ENCODE measurements at regions not wholly inside any gene's neighbourhood (a gene's known extent, or its start where the extent isn't known, plus 50 kb on each side); places are given as distances from the start of the nearest gene placed in this dataset.

DNA sequence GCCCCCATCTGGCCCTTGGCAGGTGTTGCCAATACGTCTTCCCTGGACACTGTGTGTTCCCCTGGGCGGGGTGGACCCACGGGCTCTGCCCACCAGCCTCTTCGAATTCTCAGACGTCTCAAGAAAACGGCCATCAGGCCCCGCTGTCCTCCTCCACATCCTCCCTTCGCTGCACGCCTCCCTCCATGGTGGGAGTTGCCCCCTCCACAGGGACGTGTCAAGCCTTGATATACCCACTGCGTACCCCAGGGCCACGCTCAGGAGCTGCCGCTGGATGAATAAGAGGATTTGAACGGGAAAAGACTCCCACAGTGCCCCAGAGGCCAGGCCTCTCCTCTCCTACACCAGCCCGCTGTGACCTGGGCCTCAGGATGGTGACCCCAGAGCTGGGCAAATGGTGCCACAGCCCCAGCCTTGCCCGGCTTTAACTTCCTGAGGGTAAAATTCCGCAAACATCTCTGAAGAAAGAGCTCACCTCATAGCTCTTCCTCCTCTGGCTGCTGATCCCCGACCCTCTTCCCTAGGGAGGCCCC, 399.3 kb upstream of the MYT1L start:
- Histone ChIP-seq H3K4me3 (no peak overlapping the region), H3K27ac (no peak overlapping the region), H3K4me1 (ENCODE audit: control insufficient read depth in 1 of 2, low read depth in 2 of 2) (no peaks in the 10 kb centered on the region), H3K36me3 (no peaks in the 10 kb centered on the region), H3K9me3 (no peaks in the 10 kb centered on the region), H3K27me3 (replicated peaks; ENCODE audit: insufficient read depth) (no peaks in the 10 kb centered on the region)
- ATAC-seq (ENCODE audit: insufficient number of reproducible peaks, low FRiP score, low read depth): no peak
- DNase-seq (ENCODE audit: low spot score): no peak
- TF ChIP-seq, protein P1, sequence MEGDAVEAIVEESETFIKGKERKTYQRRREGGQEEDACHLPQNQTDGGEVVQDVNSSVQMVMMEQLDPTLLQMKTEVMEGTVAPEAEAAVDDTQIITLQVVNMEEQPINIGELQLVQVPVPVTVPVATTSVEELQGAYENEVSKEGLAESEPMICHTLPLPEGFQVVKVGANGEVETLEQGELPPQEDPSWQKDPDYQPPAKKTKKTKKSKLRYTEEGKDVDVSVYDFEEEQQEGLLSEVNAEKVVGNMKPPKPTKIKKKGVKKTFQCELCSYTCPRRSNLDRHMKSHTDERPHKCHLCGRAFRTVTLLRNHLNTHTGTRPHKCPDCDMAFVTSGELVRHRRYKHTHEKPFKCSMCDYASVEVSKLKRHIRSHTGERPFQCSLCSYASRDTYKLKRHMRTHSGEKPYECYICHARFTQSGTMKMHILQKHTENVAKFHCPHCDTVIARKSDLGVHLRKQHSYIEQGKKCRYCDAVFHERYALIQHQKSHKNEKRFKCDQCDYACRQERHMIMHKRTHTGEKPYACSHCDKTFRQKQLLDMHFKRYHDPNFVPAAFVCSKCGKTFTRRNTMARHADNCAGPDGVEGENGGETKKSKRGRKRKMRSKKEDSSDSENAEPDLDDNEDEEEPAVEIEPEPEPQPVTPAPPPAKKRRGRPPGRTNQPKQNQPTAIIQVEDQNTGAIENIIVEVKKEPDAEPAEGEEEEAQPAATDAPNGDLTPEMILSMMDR (IDR thresholded peaks at IDR 0.05): no peak

DNA sequence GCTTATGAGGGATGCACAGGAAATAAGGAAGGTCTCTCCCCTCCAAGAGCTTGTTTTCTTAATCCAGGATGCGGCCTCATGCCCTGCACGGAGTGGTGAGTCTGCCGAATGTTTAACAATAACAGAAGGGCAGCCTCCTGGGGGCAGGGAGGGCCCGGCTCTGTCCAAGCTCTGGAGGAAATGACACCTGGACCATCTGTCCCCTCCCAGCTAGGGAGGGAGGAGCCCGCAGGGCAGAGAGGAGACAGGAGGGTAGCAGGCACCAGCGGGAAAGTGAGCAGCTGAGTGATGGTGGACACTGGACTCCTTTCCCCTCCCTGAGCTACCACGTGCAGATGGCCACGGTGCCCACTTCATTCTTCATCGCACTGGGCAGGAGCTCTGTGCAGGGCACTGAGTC, 398.2 kb upstream of the MYT1L start:
- DNase-seq (ENCODE audit: low spot score): no peak
- TF ChIP-seq, protein P1 (IDR thresholded peaks at IDR 0.05): no peak
- H3K36me3 ChIP-seq: no peaks in the 10 kb centered on the region
- no peak overlapping the region for H3K4me3 ChIP-seq
- no peak for ATAC-seq (ENCODE audit: insufficient number of reproducible peaks, low FRiP score, low read depth)
- no peak overlapping the region for H3K27ac ChIP-seq
- H3K27me3 ChIP-seq (replicated peaks; ENCODE audit: insufficient read depth): no peaks in the 10 kb centered on the region
- H3K4me1 ChIP-seq (ENCODE audit: control insufficient read depth in 1 of 2, low read depth in 2 of 2): no peaks in the 10 kb centered on the region
- no peaks in the 10 kb centered on the region for H3K9me3 ChIP-seq

DNA sequence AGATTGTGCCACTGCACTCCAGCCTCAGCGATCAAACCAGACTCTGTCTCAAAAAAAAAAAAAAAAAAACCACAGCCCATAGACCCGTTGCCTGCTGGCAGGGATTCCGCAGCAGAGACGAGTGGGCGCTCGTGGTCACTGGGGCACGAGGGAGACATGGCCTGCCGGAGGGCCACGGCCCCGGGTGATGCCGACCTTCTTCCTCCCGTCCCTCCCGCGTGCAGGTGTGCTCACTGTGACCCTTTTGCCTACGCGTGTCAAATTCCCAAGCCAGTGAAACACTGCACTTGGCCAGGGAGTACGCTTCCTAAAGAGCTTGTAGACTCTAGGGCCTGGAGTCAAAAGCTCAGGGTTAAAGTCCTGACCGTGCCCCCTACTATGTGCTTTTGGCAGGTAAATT, 397.6 kb upstream of the MYT1L start:
- TF ChIP-seq, protein P1 (IDR thresholded peaks at IDR 0.05): no peak
- H3K4me3 ChIP-seq: no peak overlapping the region
- no peak for ATAC-seq (ENCODE audit: insufficient number of reproducible peaks, low FRiP score, low read depth)

DNA sequence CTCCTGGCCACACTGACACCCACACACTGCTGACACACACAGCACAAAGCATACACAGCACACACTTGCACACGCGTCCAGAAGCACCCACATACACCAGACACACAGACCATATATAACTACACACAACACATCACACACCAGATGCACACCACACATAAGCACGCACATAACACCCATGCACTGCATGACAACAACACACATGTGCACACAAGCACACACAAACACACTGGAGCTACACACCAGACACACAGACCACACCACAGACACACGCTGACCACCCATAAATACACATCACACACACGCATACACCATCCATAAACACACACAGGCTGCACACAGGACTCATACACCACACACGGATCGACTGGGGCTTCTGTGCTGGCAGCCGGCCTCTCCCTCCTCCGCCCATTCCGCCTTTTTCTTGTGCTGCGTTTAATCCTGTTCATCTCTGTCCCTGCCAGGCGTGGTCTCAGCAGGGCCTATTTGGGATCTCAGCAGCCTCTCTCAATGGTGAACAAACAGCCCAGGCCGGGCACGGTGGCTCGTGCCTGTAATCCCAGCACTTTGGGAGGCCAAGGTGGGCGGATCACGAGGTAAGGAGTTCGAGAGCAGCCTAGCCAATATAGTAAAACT, 396.9 kb upstream of the MYT1L start:
- ATAC-seq (ENCODE audit: insufficient number of reproducible peaks, low FRiP score, low read depth) (no peak), DNase-seq (ENCODE audit: low spot score) (no peak)
- TF ChIP-seq, protein P1 (IDR thresholded peaks at IDR 0.05): no peak
- H3K27ac ChIP-seq: no peak overlapping the region
- H3K36me3 ChIP-seq: no peaks in the 10 kb centered on the region
- H3K4me1 ChIP-seq (ENCODE audit: control insufficient read depth in 1 of 2, low read depth in 2 of 2): no peaks in the 10 kb centered on the region
- no peak overlapping the region for H3K4me3 ChIP-seq
- H3K27me3 ChIP-seq (replicated peaks; ENCODE audit: insufficient read depth): no peaks in the 10 kb centered on the region
- no peaks in the 10 kb centered on the region for H3K9me3 ChIP-seq

More for the DNA sequence above, 397.6 kb upstream of the MYT1L start:
- Histone ChIP-seq H3K27me3 (replicated peaks; ENCODE audit: insufficient read depth) (no peaks in the 10 kb centered on the region), H3K27ac (no peak overlapping the region), H3K9me3 (no peaks in the 10 kb centered on the region), H3K4me1 (ENCODE audit: control insufficient read depth in 1 of 2, low read depth in 2 of 2) (no peaks in the 10 kb centered on the region), H3K36me3 (no peaks in the 10 kb centered on the region)
- DNase-seq (ENCODE audit: low spot score): no peak

DNA sequence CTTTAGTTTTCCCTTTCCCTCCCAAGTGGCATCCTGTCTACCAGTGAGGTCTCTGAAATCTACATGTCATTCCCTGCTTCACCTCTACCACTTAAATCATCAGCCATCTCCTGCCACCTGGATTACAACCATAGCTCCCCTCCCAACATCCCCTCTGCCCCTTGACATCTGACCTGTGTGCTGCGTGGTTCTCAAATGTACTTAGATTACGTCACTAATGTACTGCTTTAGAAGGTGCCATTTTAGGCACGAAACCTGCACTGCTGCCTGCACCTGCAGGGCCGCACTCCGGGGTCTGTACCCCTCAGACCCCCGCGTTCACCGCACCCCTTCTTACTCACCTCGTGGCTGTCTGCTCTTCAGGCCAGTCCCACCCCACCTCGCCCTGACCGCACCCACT, 395.1 kb upstream of the MYT1L start:
- H3K9me3 ChIP-seq: no peaks in the 10 kb centered on the region
- no peaks in the 10 kb centered on the region for H3K27me3 ChIP-seq (replicated peaks; ENCODE audit: insufficient read depth)
- ATAC-seq (ENCODE audit: insufficient number of reproducible peaks, low FRiP score, low read depth) (no peak), DNase-seq (ENCODE audit: low spot score) (no peak)
- H3K36me3 ChIP-seq: no peaks in the 10 kb centered on the region
- no peaks in the 10 kb centered on the region for H3K4me1 ChIP-seq (ENCODE audit: control insufficient read depth in 1 of 2, low read depth in 2 of 2)
- no peak overlapping the region for H3K27ac ChIP-seq
- H3K4me3 ChIP-seq: no peak overlapping the region
- TF ChIP-seq, protein P1 (IDR thresholded peaks at IDR 0.05): no peak
